Skeletal muscle cell (primary cell): ENCODE measurements at regions not wholly inside any gene's neighbourhood (a gene's known extent, or its start where the extent isn't known, plus 50 kb on each side); places are given as distances from the start of the nearest gene placed in this dataset.
"Not testable (repeated sequence)": the region's sequence is repeated elsewhere in the genome, so short reads cannot be mapped to it uniquely, and the experiment has no call there.

ENCODE experiments used
- DNase-seq: peaks from one replicate; pipeline ENCODE4 v3.0.0-alpha.2; 2010; ENCODE audit warnings: low read depth
- H3K4me3 ChIP-seq: 2 replicates; pipeline ENCODE4 v1.5.1; 2011; ENCODE audit warnings: low read depth, mild to moderate bottlenecking, control low read depth, low read length, moderate library complexity

DNA sequence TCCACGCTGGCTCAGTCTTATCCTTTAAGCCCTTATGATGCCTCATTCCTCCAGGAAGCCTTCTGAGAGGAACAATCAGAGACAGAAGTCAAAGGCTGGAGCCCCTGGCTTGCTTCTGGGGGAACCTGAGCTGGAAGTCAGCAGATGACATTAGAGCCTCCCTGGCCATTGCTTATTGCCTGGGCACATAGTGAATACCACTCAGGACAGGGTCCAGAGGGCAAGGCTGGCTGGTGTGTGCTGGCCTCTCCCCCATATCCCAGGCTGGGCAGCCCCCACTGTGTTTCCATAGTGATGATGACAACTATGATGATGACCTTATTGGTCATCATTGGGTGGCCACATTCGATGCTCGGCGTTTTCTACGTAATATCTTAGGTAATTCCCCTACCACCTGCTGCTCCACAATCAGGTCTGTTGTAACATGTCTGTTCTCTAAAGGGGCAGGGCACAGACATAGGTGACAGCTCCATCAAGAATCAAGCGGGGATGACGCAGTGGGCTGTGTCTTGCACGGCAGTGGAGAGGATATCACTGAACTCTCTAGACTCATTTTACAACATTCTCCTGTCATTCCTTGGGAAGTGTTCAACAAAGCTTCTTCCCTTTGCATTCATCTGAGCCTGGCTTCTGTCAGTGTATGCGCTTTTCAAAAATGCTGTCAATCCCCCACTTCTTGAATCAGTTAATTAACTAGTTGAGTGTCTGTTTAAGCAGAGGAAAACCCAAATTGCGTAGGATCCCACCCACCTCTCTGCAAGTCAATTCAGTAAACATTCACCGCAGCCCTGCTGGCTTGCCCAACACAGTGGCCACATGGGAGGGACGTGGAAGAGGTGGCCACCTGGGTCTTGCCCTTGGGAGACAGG lies 89.4 kb upstream of the TSHZ3 start:
- no peak overlapping the region for H3K4me3 ChIP-seq
- no peak for DNase-seq

DNA sequence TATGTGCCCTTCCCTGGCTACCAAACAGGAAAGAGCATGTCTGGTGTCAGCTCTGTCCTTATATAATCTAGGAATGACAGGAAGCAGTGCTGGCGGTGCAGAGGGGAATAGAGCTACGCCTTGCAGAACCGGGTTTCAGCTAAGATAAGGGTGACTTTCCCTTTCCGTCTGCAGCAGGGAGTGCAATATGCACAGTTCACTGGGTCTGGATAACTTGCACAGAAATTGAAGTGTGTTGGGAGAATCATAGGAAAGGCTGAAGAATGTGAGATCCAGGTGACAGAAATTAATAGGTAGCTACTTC lies 90.0 kb upstream of the TSHZ3 start:
- DNase-seq: no peak
- no peak overlapping the region for H3K4me3 ChIP-seq

DNA sequence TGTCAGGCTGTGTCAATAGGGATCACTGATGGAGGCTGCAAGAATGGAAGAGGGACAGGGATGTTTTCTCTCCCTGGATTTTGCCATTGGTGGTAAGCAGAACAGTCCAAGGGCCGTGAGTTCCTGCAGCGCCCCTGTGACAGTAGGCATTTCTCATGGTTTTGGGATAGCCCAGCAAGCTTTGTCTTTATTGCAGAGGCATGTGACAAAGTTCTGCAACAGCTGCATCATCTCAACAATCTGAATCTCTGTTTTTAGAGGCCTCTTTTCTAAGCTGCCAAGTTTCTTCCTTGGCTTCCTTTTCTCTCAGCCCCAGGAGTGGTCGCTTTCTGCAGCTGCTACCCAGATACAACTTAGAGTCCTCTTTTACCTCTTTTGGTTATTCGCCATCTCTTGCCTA lies 95.7 kb upstream of the TSHZ3 start:
- H3K4me3 ChIP-seq: no peak overlapping the region
- DNase-seq: no peak

DNA sequence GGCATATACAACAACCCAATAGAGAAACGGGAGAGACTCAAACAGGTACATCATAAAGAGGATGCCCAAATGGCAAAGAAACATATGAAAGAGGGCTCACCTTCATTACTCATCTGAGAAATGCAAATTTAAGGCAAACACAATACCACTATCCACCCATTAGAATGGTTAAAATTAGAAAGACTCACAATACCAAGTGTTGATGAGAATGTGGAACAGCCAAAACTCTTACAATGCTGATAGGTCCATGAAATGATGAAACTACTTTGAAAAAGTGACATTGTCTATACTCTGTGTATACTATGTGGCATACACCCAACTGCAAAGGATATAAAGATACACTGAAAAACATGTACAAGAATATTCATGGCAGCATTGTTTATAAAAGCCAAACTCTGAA lies 96.2 kb upstream of the TSHZ3 start:
- H3K4me3 ChIP-seq: no peak overlapping the region
- no peak for DNase-seq

DNA sequence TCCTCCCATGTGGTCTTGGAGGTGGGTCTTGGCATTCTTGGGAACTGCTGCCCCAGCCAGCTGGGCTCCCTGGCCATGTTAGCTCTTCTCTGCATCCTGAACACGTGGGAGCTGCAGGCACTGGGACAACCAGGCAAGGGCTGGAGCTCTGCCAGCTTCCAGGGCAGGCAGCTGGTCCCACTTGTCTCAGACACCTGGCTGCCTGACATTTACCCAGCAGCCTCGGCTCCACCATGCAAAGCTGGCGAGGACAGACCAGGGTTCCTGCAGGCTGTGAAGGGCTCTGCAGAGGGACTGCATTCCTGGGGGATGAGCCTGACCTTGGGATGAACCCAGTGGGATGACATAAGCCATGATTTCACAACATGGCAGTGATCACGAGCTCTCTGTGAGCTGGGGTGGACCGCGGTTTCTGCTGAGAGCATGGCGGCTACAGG lies 99.0 kb upstream of the TSHZ3 start:
- no peak overlapping the region for H3K4me3 ChIP-seq
- DNase-seq: peak; percentile 72

DNA sequence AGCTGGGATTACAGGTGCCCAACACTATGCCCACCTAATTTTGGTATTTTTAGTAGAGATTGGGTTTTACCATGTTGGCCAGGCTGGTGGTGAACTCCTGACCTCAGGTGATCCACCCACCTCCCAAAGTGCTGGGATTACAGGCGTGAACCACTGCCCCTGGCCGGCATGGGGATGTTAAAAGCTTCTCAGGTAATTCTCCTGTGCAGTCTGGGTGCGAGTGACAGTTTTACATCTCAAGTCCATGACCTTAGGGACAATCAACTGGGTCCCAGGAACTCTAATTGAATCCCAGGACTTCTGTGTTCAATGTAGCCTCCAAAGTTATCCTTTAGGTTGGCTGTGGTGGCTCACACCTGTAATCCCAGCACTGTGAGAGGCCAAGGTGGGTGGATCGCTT lies 100.1 kb upstream of the TSHZ3 start:
- H3K4me3 ChIP-seq: no peak overlapping the region
- no peak for DNase-seq

DNA sequence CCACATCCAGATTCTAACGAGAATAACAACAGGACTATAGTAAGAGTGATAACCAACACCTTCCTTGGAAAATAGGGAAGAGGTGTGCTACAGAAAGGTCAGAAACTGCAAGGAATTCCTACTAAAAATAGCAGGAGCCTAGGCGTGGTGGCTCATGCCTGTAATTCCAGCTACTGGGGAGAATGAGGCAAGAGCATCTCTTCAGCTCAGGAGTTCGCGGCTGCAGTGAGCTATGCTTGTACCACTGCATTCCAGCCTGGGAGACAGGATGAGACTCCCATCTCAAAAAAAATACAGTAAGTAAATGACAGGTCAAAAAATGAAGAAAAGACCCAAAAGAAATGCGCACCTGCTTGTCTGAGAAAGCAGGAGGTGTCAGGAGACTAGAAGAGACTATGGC lies 101.5 kb upstream of the TSHZ3 start:
- no peak overlapping the region for H3K4me3 ChIP-seq
- no peak for DNase-seq

DNA sequence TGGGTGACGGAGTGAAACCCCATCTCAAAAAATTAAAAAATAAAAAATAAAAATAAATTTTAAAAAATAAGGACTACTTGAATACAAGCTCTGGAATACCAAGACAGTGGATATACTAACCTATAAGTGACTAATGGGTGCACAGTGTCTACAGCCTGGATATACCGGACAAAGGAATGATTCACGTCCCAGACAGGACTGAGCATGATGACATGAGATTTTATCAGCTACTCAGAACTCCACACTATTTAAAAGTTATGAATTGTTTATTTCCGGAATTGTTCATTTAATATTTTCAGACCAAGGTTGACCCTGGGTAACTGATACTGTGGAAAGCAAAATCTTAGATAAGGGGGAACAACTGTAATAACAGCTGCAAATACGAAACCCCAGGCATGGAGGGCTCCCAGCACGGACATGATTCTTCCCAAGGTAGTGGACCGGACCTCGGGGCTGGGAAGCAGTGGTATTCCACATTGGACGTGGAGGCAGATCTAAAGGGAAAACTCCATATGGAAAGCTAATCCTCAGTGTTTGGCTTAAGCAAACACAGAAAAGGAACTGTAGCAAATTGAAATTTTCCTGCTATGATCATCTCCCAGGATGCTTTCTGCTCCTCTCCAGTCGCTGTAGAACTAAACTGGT lies 102.6 kb upstream of the TSHZ3 start:
- H3K4me3 ChIP-seq: no peak overlapping the region
- DNase-seq: no peak

DNA sequence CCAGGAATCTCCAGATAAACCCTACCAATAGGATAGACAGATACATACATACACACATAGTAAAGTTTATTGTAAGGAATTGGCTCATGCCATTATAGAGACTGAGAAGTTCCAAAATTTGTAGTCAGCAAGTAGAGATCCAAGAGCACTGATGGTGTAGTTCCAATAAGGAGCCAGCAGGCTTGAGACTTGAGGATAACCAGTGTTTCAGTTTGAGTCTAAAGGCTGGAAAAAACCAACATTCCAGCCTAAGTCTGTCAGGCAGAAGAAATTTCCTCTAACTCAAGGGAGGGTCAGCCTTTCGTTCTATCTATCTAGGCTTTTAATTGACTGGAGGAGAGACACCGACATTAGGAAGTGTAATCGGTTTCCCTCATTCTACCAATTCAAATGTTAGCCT lies 110.2 kb upstream of the TSHZ3 start:
- no peak for DNase-seq
- H3K4me3 ChIP-seq: no peak overlapping the region

DNA sequence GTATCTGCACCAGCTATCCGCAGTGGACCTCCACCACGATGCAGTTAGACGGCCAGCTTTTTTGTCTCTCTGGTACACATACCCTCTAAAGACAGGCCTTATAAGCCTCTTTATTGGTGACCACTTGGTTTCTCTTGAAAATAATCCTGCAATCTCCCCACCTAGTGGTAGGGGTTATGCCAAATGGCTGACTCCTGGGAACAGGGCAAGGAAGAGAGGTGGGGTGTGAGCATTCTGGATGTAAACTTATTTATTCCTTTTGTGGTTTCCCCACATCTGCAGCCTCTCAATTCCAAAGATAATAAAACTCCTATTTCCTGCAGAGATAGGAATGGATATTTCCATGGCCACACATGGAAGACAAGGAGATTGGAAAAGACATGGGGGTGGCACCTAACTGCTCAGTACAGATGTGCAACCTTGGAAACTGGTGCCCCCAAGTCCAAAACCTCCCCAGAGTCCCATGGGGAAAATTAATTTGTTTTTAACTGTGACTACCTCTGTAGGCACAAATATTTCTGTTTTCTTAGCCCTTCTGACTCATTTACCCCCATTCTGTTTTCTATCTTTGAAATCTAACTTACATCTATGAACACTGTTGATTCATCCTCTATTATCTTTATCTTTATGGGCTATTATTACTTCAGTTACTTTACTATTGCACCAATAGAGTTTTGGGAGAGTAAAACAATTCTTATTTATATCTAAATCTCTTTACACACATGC lies 112.7 kb upstream of the TSHZ3 start:
- H3K4me3 ChIP-seq: no peak overlapping the region
- DNase-seq: no peak

DNA sequence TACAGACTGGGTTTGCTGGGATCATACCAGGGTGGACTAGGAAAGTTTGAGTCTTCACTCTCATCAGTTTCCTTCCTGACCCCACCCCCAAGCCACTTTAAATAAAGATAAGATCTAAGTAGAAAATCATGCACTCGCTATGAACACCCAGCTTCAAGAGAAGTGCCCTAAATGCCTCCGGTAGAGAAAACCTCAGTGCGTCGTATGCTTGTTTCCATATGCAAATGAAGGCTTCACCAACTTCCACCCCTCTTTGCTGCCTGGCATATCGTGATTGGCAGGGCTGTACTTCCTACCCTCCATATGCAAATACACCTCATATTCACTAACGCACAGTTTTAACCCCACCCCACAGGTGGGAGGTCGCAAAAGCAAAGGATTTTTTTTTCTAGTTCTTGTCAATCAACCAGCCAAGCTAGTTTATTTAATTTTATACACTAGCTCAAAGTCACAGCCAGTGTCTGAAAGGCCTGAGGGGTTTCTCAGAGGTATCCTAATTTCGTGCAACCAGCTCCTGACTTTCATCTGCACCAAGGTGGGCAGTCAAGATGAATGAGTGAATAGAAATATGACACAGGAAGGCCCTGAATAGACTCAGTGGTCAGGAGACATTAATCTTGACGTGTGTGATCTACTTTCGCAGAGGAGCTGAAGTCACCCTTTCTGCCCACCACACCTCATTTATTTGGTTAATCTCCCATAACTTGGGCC lies 121.1 kb upstream of the TSHZ3 start:
- no peak for DNase-seq
- no peak overlapping the region for H3K4me3 ChIP-seq

DNA sequence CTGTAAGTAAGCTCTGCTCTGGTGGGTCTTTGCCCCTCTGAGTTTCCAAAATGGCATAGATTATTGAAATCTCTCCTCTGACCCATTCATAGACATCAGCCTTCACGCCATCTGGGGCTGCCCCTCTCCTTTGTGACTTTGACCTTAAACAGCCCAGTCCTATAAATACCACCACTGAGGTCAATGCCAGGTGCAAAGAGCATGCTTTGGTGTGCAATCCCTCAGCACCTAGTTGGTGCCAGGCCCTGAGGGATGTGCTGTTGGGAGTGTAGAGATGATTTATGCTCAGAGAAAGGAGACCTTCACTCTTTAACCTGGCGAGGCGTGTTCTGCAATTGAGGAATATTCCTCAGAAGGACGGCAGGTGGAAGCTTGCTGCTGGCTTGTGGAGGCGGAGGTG lies 121.7 kb upstream of the TSHZ3 start:
- H3K4me3 ChIP-seq: no peak overlapping the region
- DNase-seq: no peak

DNA sequence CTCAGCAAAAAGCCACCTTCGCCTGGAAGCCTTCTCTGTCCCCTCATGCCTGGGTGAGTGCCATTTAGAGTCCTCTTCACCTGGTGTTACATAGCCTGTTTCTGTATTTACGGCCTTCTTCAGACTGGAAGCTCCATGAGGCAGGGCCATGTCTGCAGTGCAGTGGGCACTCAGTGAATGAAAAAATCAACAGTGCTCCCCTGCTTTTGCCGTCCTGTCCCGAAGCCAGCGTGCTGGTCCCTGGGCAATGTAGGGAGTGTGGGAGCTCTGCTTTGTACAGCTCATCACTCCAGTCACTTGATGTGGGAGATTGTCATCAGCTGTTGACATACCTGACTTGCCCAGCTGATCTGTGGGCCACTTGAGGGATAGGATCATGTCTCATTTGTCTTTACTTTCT lies 129.0 kb upstream of the TSHZ3 start:
- DNase-seq: no peak
- H3K4me3 ChIP-seq: no peak overlapping the region

DNA sequence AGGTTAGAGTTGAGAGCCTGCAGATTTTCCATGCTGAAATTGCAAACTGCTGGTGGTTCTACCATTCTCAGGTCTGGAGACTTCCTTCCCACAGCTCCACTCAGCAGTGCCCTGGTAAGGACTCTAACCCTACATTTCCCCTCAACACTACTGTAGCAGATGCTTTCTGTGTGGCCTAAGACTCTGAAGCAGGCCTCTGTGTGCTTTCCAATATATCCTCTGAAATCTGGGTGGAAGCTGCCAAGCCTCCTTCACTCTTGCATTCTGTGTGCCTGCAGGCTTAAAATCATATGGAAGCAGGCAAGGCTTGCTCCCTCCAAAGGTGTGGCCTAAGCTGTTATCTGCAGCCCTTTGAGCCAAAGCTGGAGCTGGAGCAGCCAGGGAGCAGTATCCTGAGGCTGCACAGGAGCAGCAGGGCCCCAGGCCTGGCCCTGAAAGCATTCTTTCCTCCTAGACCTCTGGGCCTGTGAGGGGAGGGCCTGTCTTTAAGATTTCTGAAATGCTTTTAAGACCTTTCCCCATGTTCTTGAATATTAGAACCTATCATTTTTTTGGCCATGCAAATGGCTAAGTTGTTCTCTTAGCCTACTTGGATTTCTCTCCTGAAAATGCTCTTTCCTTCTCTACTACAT lies 134.1 kb upstream of the TSHZ3 start:
- no peak for DNase-seq
- no peak overlapping the region for H3K4me3 ChIP-seq

DNA sequence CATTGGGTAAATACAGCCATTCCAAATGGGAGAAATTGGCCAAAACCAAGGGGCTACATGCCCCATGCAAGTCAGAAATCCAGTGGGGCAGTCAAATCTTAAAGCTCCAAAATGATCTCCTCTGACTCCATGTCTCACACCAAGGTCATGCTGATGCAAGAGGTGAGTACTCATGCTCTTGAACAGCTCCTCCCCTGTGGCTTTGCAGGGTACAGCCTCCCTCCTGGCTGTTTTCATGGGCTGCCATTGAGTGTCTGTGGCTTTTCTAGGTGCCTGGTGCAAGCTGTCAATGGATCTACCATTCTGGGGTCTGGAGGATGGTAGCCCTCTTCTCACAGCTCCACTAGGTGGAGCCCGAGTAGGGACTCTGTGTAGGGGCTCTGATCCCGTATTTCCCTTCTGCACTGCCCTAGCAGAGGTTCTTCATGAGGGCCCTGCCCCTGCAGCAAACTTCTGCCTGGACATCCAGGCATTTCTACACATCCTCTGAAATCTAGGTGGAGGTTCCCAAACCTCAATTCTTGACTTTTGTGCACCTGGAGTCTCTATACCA lies 135.7 kb upstream of the TSHZ3 start:
- DNase-seq, H3K4me3 ChIP-seq: not testable (repeated sequence)

DNA sequence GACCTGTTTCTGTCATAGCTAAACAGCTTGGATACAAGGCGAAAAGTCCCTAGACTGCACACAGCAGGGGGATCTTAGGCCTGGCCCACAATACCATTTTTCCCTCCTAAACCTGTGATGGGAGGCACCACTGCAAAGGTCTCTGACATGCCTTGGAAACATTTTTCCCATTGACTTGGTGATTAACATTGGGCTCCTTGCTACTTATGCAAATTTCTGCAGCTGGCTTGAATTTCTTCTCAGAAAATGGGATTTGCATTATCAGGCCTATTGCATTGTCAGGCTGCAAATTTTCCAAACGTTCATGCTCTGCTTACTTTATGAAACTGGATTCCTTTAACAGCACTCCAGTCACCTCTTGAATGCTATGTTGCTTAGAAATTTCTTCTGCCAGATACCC lies 136.2 kb upstream of the TSHZ3 start:
- H3K4me3 ChIP-seq: no peak overlapping the region
- no peak for DNase-seq

DNA sequence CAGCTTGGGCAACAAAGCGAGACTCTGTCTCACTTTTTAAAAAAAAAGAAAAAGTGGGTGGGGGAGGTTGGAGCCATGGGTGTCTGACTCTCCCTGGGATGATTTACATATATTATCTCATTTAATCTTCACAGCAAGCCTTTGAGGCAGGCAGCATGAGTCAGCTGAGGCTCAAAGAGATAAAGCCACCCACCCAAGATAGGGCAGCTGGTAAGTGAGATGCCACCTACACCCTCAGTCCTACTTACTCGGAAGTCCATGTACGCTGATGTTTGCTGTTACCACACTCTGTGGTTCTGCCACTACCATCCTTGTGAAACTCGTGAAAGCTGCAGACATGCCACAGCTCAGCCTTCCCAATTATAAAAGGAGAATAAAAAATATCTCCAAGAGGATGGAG lies 142.0 kb upstream of the TSHZ3 start:
- DNase-seq: no peak
- H3K4me3 ChIP-seq: no peak overlapping the region

DNA sequence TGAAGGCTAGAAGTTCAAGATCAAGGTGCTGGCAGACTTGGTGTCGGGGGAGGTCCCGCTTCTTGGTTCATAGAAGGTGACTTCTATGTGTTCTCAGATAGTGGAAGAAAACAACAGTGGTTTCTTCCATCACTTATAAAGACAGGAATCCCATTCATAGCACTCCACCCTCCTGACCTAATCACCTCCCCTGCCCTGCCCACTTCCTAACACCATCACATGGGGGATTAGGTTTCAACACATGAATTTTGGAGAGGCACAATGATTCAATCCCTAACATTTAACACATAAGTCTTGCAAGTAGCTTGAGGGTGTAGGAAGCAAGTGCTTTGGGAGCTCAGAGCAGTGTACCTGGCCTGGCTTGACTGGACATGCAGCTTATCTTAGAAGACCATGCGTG lies 142.8 kb upstream of the TSHZ3 start:
- no peak for DNase-seq
- no peak overlapping the region for H3K4me3 ChIP-seq

DNA sequence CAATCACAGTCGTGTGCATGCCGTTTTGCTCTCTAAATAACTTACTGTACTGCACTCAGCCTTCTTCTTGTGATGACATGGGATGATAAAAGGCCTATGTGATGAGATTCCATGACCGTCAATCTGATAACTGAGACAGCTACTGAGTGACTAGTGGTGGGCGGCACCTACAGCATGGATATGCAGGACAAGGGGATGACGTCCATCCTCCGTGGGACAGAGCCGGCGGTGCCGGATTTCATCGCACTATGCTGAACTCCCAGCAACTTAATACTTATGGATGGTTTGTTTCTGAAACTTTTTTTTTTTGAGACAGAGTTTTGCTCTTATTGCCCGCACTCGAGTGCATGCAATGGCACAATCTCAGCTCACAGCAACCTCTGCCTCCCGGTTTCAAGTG lies 146.8 kb upstream of the TSHZ3 start:
- DNase-seq: no peak
- no peak overlapping the region for H3K4me3 ChIP-seq
